ENCODE measurements at regions not wholly inside any gene's neighbourhood (a gene's known extent, or its start where the extent isn't known, plus 50 kb on each side); places are given as distances from the start of the nearest gene placed in this dataset.

DNA sequence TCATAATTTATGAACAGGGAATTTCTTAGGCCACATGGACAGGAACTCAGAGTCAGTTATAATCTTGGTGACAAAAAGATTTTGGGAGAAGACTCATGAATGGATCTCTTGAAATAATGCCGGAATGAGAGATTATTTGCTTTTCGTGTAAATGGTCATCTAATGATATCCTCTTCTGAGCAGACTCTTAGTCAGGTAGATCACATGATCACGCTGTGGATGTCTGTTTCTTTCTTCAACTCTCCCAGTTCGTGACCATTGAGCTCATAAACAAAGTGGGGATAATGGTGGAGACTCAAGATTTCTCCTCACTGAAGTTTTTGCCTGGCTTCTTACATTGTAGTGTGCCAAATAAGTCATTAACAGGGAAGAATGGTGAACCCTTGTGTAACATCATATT, 133.1 kb upstream of the CBLB start:
- TF ChIP-seq EZH2phosphoT487 (IDR thresholded peaks at IDR 0.05; ENCODE audit: low read depth): no peak
- TF ChIP-seq, protein P1, sequence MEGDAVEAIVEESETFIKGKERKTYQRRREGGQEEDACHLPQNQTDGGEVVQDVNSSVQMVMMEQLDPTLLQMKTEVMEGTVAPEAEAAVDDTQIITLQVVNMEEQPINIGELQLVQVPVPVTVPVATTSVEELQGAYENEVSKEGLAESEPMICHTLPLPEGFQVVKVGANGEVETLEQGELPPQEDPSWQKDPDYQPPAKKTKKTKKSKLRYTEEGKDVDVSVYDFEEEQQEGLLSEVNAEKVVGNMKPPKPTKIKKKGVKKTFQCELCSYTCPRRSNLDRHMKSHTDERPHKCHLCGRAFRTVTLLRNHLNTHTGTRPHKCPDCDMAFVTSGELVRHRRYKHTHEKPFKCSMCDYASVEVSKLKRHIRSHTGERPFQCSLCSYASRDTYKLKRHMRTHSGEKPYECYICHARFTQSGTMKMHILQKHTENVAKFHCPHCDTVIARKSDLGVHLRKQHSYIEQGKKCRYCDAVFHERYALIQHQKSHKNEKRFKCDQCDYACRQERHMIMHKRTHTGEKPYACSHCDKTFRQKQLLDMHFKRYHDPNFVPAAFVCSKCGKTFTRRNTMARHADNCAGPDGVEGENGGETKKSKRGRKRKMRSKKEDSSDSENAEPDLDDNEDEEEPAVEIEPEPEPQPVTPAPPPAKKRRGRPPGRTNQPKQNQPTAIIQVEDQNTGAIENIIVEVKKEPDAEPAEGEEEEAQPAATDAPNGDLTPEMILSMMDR (IDR thresholded peaks at IDR 0.05; ENCODE audit: low read depth, low read length): no peak
